GM23338 (cell line): ENCODE measurements at regions not wholly inside any gene's neighbourhood (a gene's known extent, or its start where the extent isn't known, plus 50 kb on each side); places are given as distances from the start of the nearest gene placed in this dataset.

Source experiments
- ATAC-seq: fragments of 200-7000 bp; cut with Tn5 transposase; 3 replicates; pipeline ENCODE4 v1.9.1; 2020
- DNase-seq: peaks from one replicate; pipeline ENCODE4 v3.0.0-alpha.2; 2015; ENCODE audit warnings: low spot score
- H2AFZ ChIP-seq: fragments of 200-600 bp; sonication (generic); 2 replicates; pipeline ENCODE4 v1.8.0; 2016; ENCODE audit warnings: antibody characterized with exemption, mild to moderate bottlenecking, moderate library complexity
- H3F3A ChIP-seq: fragments of 200-600 bp; sonication (generic); replicated peaks from 2 replicates; pipeline ENCODE4 v1.8.0; 2017; ENCODE audit warnings: antibody characterized with exemption, mixed run types, low read depth
- H3K27ac ChIP-seq: fragments of 200-600 bp; sonication (generic); 2 replicates; pipeline ENCODE4 v1.6.1; 2016; ENCODE audit warnings: low read depth
- H3K27me3 ChIP-seq: fragments of 200-600 bp; sonication (generic); 2 replicates; pipeline ENCODE4 v1.8.0; 2016; ENCODE audit warnings: mild to moderate bottlenecking, mixed run types, moderate library complexity; ENCODE audit not compliant: insufficient read depth
- H3K36me3 ChIP-seq: fragments of 200-600 bp; sonication (generic); 2 replicates; pipeline ENCODE4 v1.8.0; 2016; ENCODE audit warnings: mild to moderate bottlenecking; ENCODE audit not compliant: insufficient read depth
- H3K4me1 ChIP-seq: fragments of 200-600 bp; sonication (generic); 2 replicates; pipeline ENCODE4 v1.8.0; 2016; ENCODE audit warnings: mild to moderate bottlenecking, moderate library complexity; ENCODE audit not compliant: insufficient read depth
- H3K4me2 ChIP-seq: fragments of 200-600 bp; sonication (generic); 2 replicates; pipeline ENCODE4 v1.7.1; 2017; ENCODE audit warnings: mixed run types
- H3K4me3 ChIP-seq: fragments of 200-600 bp; sonication (generic); 2 replicates; pipeline ENCODE4 v1.6.1; 2016; ENCODE audit warnings: mixed run types
- H3K79me2 ChIP-seq: fragments of 200-600 bp; sonication (generic); replicated peaks from 2 replicates; pipeline ENCODE4 v1.8.0; 2017; ENCODE audit warnings: mild to moderate bottlenecking; ENCODE audit not compliant: insufficient read depth
- H3K9me2 ChIP-seq: fragments of 200-600 bp; sonication (generic); 2 replicates; pipeline ENCODE4 v1.8.0; 2017; ENCODE audit not compliant: insufficient read depth
- H4K20me1 ChIP-seq: fragments of 200-600 bp; sonication (generic); replicated peaks from 2 replicates; pipeline ENCODE4 v1.8.0; 2017; ENCODE audit warnings: mild to moderate bottlenecking; ENCODE audit not compliant: insufficient read depth
- H3K27ac Mint-ChIP-seq: 2 replicates; pipeline ENCODE4 v1.8.0; 2020; ENCODE audit warnings: inconsistent platforms, mild to moderate bottlenecking, moderate library complexity, mixed read lengths
- H3K27me3 Mint-ChIP-seq: 3 replicates; pipeline ENCODE4 v1.8.0; 2022; ENCODE audit warnings: low read depth, mild to moderate bottlenecking, moderate library complexity, mixed read lengths, inconsistent platforms; ENCODE audit not compliant: insufficient read depth, poor library complexity
- H3K36me3 Mint-ChIP-seq: 3 replicates; pipeline ENCODE4 v1.8.0; 2021; ENCODE audit warnings: low read depth, mild to moderate bottlenecking, inconsistent platforms, moderate library complexity, mixed read lengths
- H3K4me1 Mint-ChIP-seq: 3 replicates; pipeline ENCODE4 v1.8.0; 2020; ENCODE audit warnings: mild to moderate bottlenecking, inconsistent platforms, mixed read lengths
- H3K4me3 Mint-ChIP-seq: 3 replicates; pipeline ENCODE4 v1.8.0; 2021; ENCODE audit warnings: moderate library complexity, mild to moderate bottlenecking, inconsistent platforms, mixed read lengths
- H3K9me3 Mint-ChIP-seq: 3 replicates; pipeline ENCODE4 v1.8.0; 2020; ENCODE audit warnings: moderate library complexity, mild to moderate bottlenecking, inconsistent platforms, mixed read lengths
- CTCF ChIP-seq, 2 experiments: fragments of 200-600 bp in 1 of 2; sonication (generic) in 1 of 2; conservative IDR thresholded peaks; 2 replicates each; pipeline versions ENCODE4 v1.5.1 to v1.6.1; 2016 to 2017; ENCODE audit warnings: antibody characterized with exemption in 2 of 2, low read depth in 2 of 2, mild to moderate bottlenecking in 2 of 2, moderate library complexity in 1 of 2
- NANOG ChIP-seq: IDR thresholded peaks from 2 replicates; pipeline ENCODE4 v1.6.1; 2016; ENCODE audit warnings: antibody characterized with exemption, borderline replicate concordance
- POLR2AphosphoS5 ChIP-seq: IDR thresholded peaks from 2 replicates; pipeline ENCODE4 v1.6.1; 2016; ENCODE audit warnings: antibody characterized with exemption, low read depth
- ZNF114 ChIP-seq: fragments of 250-450 bp; sonication (Bioruptor Pico); IDR thresholded peaks from 2 replicates; pipeline ENCODE4 v1.5.0; 2020; ENCODE audit warnings: mild to moderate bottlenecking, moderate library complexity
- ZNF331 ChIP-seq: fragments of 250-450 bp; sonication (Bioruptor Pico); IDR thresholded peaks from 2 replicates; pipeline ENCODE4 v1.5.0; 2020; ENCODE audit warnings: low read depth, mild to moderate bottlenecking, moderate library complexity
- ZNF462 ChIP-seq: fragments of 250-450 bp; sonication (Bioruptor Pico); IDR thresholded peaks from 2 replicates; pipeline ENCODE4 v1.5.0; 2020; ENCODE audit warnings: mild to moderate bottlenecking, moderate library complexity

- no peak for DNase-seq
- Histone ChIP-seq H3F3A (no peaks in the 10 kb centered on the region), H3K4me1 (no peaks in the 10 kb centered on the region; the same call in 1 of the 2 replicates), H3K27ac (no peak overlapping the region), H3K79me2 (no peaks in the 10 kb centered on the region), H3K4me3 (no peak overlapping the region), H3K4me2 (no peak overlapping the region), H3K36me3 (no peaks in the 10 kb centered on the region), H3K27me3 (no peaks in the 10 kb centered on the region), H2AFZ (peak overlapping the region; percentile 64; the same call in 1 of the 2 replicates), H4K20me1 (no peaks in the 10 kb centered on the region), H3K9me2 (peaks cover 8% of the 10 kb centered on the region; the same call in 1 of the 2 replicates)
- no peak overlapping the region for H3K4me3 Mint-ChIP-seq
- peaks cover 2% of the 10 kb centered on the region for H3K27me3 Mint-ChIP-seq
- ATAC-seq: no peak
- no peak for TF ChIP-seq POLR2AphosphoS5
- peaks cover 5% of the 10 kb centered on the region; the same call in 1 of the 3 replicates for H3K9me3 Mint-ChIP-seq
- H3K27ac Mint-ChIP-seq: no peak overlapping the region
- no peaks in the 10 kb centered on the region for H3K36me3 Mint-ChIP-seq
- peaks cover 3% of the 10 kb centered on the region; the same call in 2 of the 3 replicates for H3K4me1 Mint-ChIP-seq
Observed at GRCh38 chr11:12598330-12599256, 75.6 kb upstream of the TEAD1 start.

GRCh38 chr11:12599408-12600143 is 74.6 kb upstream of the TEAD1 start:
- DNase-seq: peak; percentile 79
- TF ChIP-seq CTCF (conservative IDR thresholded peaks at IDR 0.05; ENCODE audit: low read depth in 2 of 2) (peak; percentile 86 to 92), ZNF462 (peak; percentile 84), ZNF114 (CRISPR knock-in tag) (0 out of 2 replicates have a peak, but pooled peaks have one; percentile 50), ZNF331 (CRISPR knock-in tag) (no peak), NANOG (no peak)
- H3F3A ChIP-seq: no peaks in the 10 kb centered on the region
- H3K27ac ChIP-seq: no peak overlapping the region
- no peaks in the 10 kb centered on the region for H3K36me3 ChIP-seq
- H3K27me3 ChIP-seq: no peaks in the 10 kb centered on the region
- peaks cover 5% of the 10 kb centered on the region; the same call in 1 of the 3 replicates for H3K9me3 Mint-ChIP-seq
- H3K79me2 ChIP-seq: no peaks in the 10 kb centered on the region
- peak; percentile 97 for ATAC-seq
- no peak overlapping the region for H3K27ac Mint-ChIP-seq
- no peak overlapping the region for H3K4me2 ChIP-seq
- H3K4me3 Mint-ChIP-seq: no peak overlapping the region
- H2AFZ ChIP-seq: peak overlapping the region; percentile 64; the same call in 1 of the 2 replicates
- H3K4me3 ChIP-seq: no peak overlapping the region
- H3K4me1 ChIP-seq: peaks cover 2% of the 10 kb centered on the region; the same call in 1 of the 2 replicates
- no peaks in the 10 kb centered on the region for H3K36me3 Mint-ChIP-seq
- peaks cover 2% of the 10 kb centered on the region for H3K27me3 Mint-ChIP-seq
- peaks cover 8% of the 10 kb centered on the region; the same call in 1 of the 2 replicates for H3K9me2 ChIP-seq
- H3K4me1 Mint-ChIP-seq: peaks cover 6% of the 10 kb centered on the region; the same call in 2 of the 3 replicates
- no peaks in the 10 kb centered on the region for H4K20me1 ChIP-seq
